GM12865 (cell line): ENCODE measurements at regions not wholly inside any gene's neighbourhood (a gene's known extent, or its start where the extent isn't known, plus 50 kb on each side); places are given as distances from the start of the nearest gene placed in this dataset.

Experiments
- DNase-seq: peaks from one replicate; pipeline ENCODE4 v3.0.0; 2010; ENCODE audit warnings: low read depth
- H3K4me3 ChIP-seq: 2 replicates; pipeline ENCODE4 v1.5.1; 2011; ENCODE audit warnings: mild to moderate bottlenecking, low read depth, low read length, control low read depth
- TF ChIP-seq, protein P1 (sequence below): IDR thresholded peaks from 2 replicates; pipeline ENCODE4 v1.5.1; 2011; ENCODE audit warnings: low read length, control low read depth, low read depth, inconsistent platforms; ENCODE audit not compliant: insufficient read depth; ENCODE audit errors: missing control alignments

GRCh38 chr11:15651033-15651432 is 536.3 kb downstream of the INSC start:
- TF ChIP-seq, protein P1, sequence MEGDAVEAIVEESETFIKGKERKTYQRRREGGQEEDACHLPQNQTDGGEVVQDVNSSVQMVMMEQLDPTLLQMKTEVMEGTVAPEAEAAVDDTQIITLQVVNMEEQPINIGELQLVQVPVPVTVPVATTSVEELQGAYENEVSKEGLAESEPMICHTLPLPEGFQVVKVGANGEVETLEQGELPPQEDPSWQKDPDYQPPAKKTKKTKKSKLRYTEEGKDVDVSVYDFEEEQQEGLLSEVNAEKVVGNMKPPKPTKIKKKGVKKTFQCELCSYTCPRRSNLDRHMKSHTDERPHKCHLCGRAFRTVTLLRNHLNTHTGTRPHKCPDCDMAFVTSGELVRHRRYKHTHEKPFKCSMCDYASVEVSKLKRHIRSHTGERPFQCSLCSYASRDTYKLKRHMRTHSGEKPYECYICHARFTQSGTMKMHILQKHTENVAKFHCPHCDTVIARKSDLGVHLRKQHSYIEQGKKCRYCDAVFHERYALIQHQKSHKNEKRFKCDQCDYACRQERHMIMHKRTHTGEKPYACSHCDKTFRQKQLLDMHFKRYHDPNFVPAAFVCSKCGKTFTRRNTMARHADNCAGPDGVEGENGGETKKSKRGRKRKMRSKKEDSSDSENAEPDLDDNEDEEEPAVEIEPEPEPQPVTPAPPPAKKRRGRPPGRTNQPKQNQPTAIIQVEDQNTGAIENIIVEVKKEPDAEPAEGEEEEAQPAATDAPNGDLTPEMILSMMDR, result no peak
- no peak for DNase-seq
- no peak overlapping the region for H3K4me3 ChIP-seq

DNA sequence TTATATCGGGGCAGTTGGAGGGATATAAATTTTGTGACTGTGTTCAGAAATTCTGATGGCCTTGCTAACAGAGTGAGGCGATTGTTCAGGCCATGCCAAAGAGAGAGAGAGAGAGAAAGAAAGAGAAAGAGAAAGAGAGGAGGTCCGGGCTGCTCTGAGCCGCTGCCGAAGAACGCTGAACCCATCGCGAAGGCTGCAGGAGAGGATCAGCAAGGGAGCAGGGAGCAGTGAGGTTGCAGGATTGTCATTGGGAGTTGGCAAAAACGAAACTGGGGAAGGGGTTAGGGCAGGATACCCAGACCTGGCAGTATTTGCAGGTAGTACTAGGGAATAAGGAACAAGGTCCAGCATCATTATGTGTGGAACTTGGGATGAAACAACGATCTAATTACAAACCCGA is 537.1 kb downstream of the INSC start:
- no peak for DNase-seq
- H3K4me3 ChIP-seq, result no peak overlapping the region
- TF ChIP-seq, protein P1, result no peak

- DNase-seq, result no peak
- TF ChIP-seq, protein P1, result no peak
These were observed 538.5 kb downstream of the INSC start for GRCh38 chr11:15653191-15653710.

GRCh38 chr11:15654451-15654850 is 539.7 kb downstream of the INSC start:
- TF ChIP-seq, protein P1, result no peak
- no peak for DNase-seq
- H3K4me3 ChIP-seq, result no peak overlapping the region

More at GRCh38 chr11:15653191-15653710, 538.5 kb downstream of the INSC start:
- no peak overlapping the region for H3K4me3 ChIP-seq

DNA sequence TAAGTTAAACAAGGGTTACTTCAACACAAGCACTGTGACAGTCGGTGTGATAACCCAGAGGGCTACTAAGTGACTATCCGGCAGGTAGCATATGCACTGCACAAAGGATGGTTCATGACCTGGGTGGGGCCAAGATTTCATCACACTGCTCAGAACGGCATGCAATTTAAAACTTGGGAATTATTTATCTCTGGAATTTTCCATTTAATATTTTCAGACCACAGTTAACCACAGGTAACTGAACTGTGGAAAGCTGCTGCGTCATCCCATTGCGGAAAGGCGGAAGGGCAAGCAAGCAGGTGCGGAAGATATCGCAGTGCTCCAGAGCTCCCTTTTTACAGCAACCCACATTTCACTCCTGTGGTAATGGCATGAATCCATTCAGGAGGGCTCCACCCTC is 540.8 kb downstream of the INSC start:
- TF ChIP-seq, protein P1, result no peak
- H3K4me3 ChIP-seq, result no peak overlapping the region
- no peak for DNase-seq

DNA sequence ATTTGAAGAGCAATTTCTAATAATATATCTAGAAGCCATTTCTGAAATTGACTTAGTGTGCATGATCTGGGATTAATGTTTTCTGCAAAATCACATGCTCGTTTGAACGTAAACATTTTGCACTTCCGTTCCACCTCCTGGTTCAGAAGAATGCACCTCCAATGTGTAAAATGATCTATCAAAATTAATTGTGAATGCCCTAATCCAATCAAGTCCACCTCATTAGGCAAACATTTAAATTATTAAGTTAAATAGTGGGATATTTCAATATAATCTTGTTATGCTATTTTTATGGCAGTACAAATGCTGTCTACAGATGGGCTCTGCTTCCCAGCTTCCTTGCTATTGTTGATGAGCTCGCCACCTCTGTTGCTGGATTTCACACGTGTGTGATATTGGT is 542.5 kb downstream of the INSC start:
- H3K4me3 ChIP-seq, result no peak overlapping the region
- no peak for DNase-seq
- TF ChIP-seq, protein P1, result no peak

DNA sequence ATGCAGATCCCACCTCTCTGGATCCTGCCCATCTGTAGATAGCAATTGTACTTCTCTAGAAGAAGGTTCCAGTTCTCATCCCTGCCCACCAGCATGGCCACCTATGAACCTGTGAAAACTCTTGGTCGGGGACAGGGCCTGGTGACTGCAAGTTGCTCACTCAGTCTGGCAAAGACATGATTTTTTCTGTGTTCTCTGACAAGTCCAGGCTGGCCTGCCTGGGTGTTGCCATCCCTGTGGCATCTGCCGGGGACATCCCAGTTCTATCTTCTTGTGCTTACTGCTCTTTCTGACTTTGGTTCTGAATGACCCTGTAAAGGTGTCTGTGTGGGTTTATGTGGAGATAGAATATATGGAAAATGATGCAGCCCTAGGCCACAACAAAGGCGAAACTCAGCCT is 545.8 kb downstream of the INSC start:
- no peak for DNase-seq
- no peak overlapping the region for H3K4me3 ChIP-seq
- TF ChIP-seq, protein P1, result no peak
